GM23338 (cell line): ENCODE measurements at regions not wholly inside any gene's neighbourhood (a gene's known extent, or its start where the extent isn't known, plus 50 kb on each side); places are given as distances from the start of the nearest gene placed in this dataset.

Experiments used
- ATAC-seq: fragments of 200-7000 bp; cut with Tn5 transposase; 3 replicates; pipeline ENCODE4 v1.9.1; 2020
- DNase-seq: peaks from one replicate; pipeline ENCODE4 v3.0.0-alpha.2; 2015; ENCODE audit warnings: low spot score
- H2AFZ ChIP-seq: fragments of 200-600 bp; sonication (generic); 2 replicates; pipeline ENCODE4 v1.8.0; 2016; ENCODE audit warnings: antibody characterized with exemption, mild to moderate bottlenecking, moderate library complexity
- H3F3A ChIP-seq: fragments of 200-600 bp; sonication (generic); replicated peaks from 2 replicates; pipeline ENCODE4 v1.8.0; 2017; ENCODE audit warnings: antibody characterized with exemption, mixed run types, low read depth
- H3K27ac ChIP-seq: fragments of 200-600 bp; sonication (generic); 2 replicates; pipeline ENCODE4 v1.6.1; 2016; ENCODE audit warnings: low read depth
- H3K27me3 ChIP-seq: fragments of 200-600 bp; sonication (generic); 2 replicates; pipeline ENCODE4 v1.8.0; 2016; ENCODE audit warnings: mild to moderate bottlenecking, mixed run types, moderate library complexity; ENCODE audit not compliant: insufficient read depth
- H3K36me3 ChIP-seq: fragments of 200-600 bp; sonication (generic); 2 replicates; pipeline ENCODE4 v1.8.0; 2016; ENCODE audit warnings: mild to moderate bottlenecking; ENCODE audit not compliant: insufficient read depth
- H3K4me1 ChIP-seq: fragments of 200-600 bp; sonication (generic); 2 replicates; pipeline ENCODE4 v1.8.0; 2016; ENCODE audit warnings: mild to moderate bottlenecking, moderate library complexity; ENCODE audit not compliant: insufficient read depth
- H3K4me2 ChIP-seq: fragments of 200-600 bp; sonication (generic); 2 replicates; pipeline ENCODE4 v1.7.1; 2017; ENCODE audit warnings: mixed run types
- H3K4me3 ChIP-seq: fragments of 200-600 bp; sonication (generic); 2 replicates; pipeline ENCODE4 v1.6.1; 2016; ENCODE audit warnings: mixed run types
- H3K79me2 ChIP-seq: fragments of 200-600 bp; sonication (generic); replicated peaks from 2 replicates; pipeline ENCODE4 v1.8.0; 2017; ENCODE audit warnings: mild to moderate bottlenecking; ENCODE audit not compliant: insufficient read depth
- H3K9me2 ChIP-seq: fragments of 200-600 bp; sonication (generic); 2 replicates; pipeline ENCODE4 v1.8.0; 2017; ENCODE audit not compliant: insufficient read depth
- H4K20me1 ChIP-seq: fragments of 200-600 bp; sonication (generic); replicated peaks from 2 replicates; pipeline ENCODE4 v1.8.0; 2017; ENCODE audit warnings: mild to moderate bottlenecking; ENCODE audit not compliant: insufficient read depth
- H3K27ac Mint-ChIP-seq: 2 replicates; pipeline ENCODE4 v1.8.0; 2020; ENCODE audit warnings: inconsistent platforms, mild to moderate bottlenecking, moderate library complexity, mixed read lengths
- H3K27me3 Mint-ChIP-seq: 3 replicates; pipeline ENCODE4 v1.8.0; 2022; ENCODE audit warnings: low read depth, mild to moderate bottlenecking, moderate library complexity, mixed read lengths, inconsistent platforms; ENCODE audit not compliant: insufficient read depth, poor library complexity
- H3K36me3 Mint-ChIP-seq: 3 replicates; pipeline ENCODE4 v1.8.0; 2021; ENCODE audit warnings: low read depth, mild to moderate bottlenecking, inconsistent platforms, moderate library complexity, mixed read lengths
- H3K4me1 Mint-ChIP-seq: 3 replicates; pipeline ENCODE4 v1.8.0; 2020; ENCODE audit warnings: mild to moderate bottlenecking, inconsistent platforms, mixed read lengths
- H3K4me3 Mint-ChIP-seq: 3 replicates; pipeline ENCODE4 v1.8.0; 2021; ENCODE audit warnings: moderate library complexity, mild to moderate bottlenecking, inconsistent platforms, mixed read lengths
- H3K9me3 Mint-ChIP-seq: 3 replicates; pipeline ENCODE4 v1.8.0; 2020; ENCODE audit warnings: moderate library complexity, mild to moderate bottlenecking, inconsistent platforms, mixed read lengths
- EZH2phosphoT487 ChIP-seq: fragments of 200-600 bp; sonication (generic); IDR thresholded peaks from one replicate; pipeline ENCODE4 v1.8.1; 2018; ENCODE audit warnings: antibody characterized with exemption; ENCODE audit not compliant: unreplicated experiment
- JUNB ChIP-seq: IDR thresholded peaks from one replicate; pipeline ENCODE4 v1.6.1; 2016; ENCODE audit warnings: antibody characterized with exemption; ENCODE audit not compliant: unreplicated experiment
- POLR2AphosphoS5 ChIP-seq: IDR thresholded peaks from 2 replicates; pipeline ENCODE4 v1.6.1; 2016; ENCODE audit warnings: antibody characterized with exemption, low read depth
- ZNF331 ChIP-seq: fragments of 250-450 bp; sonication (Bioruptor Pico); IDR thresholded peaks from 2 replicates; pipeline ENCODE4 v1.5.0; 2020; ENCODE audit warnings: low read depth, mild to moderate bottlenecking, moderate library complexity
- ZNF462 ChIP-seq: fragments of 250-450 bp; sonication (Bioruptor Pico); IDR thresholded peaks from 2 replicates; pipeline ENCODE4 v1.5.0; 2020; ENCODE audit warnings: mild to moderate bottlenecking, moderate library complexity
- TF ChIP-seq, protein P1 (sequence below), 2 experiments: fragments of 200-600 bp in 1 of 2; sonication (generic) in 1 of 2; conservative IDR thresholded peaks; 2 replicates each; pipeline versions ENCODE4 v1.5.1 to v1.6.1; 2016 to 2017; ENCODE audit warnings: antibody characterized with exemption in 2 of 2, low read depth in 2 of 2, mild to moderate bottlenecking in 2 of 2, moderate library complexity in 1 of 2

GRCh38 chr2:175398848-175399247 is 217.3 kb upstream of the ATP5MC3 start:
- Histone ChIP-seq H2AFZ (no peak overlapping the region), H3K36me3 (no peaks in the 10 kb centered on the region), H3K27ac (no peak overlapping the region), H3K79me2 (no peaks in the 10 kb centered on the region), H3K9me2 (no peaks in the 10 kb centered on the region), H3K4me2 (no peak overlapping the region), H3K27me3 (no peaks in the 10 kb centered on the region), H4K20me1 (no peaks in the 10 kb centered on the region), H3K4me3 (no peak overlapping the region), H3F3A (no peaks in the 10 kb centered on the region), H3K4me1 (no peaks in the 10 kb centered on the region)
- TF ChIP-seq POLR2AphosphoS5: no peak
- TF ChIP-seq JUNB: no peak
- TF ChIP-seq, protein P1, sequence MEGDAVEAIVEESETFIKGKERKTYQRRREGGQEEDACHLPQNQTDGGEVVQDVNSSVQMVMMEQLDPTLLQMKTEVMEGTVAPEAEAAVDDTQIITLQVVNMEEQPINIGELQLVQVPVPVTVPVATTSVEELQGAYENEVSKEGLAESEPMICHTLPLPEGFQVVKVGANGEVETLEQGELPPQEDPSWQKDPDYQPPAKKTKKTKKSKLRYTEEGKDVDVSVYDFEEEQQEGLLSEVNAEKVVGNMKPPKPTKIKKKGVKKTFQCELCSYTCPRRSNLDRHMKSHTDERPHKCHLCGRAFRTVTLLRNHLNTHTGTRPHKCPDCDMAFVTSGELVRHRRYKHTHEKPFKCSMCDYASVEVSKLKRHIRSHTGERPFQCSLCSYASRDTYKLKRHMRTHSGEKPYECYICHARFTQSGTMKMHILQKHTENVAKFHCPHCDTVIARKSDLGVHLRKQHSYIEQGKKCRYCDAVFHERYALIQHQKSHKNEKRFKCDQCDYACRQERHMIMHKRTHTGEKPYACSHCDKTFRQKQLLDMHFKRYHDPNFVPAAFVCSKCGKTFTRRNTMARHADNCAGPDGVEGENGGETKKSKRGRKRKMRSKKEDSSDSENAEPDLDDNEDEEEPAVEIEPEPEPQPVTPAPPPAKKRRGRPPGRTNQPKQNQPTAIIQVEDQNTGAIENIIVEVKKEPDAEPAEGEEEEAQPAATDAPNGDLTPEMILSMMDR (conservative IDR thresholded peaks at IDR 0.05; ENCODE audit: low read depth in 2 of 2): no peak
- TF ChIP-seq ZNF462 (CRISPR knock-in tag): no peak
- TF ChIP-seq ZNF331 (CRISPR knock-in tag): no peak
- no peak for TF ChIP-seq EZH2phosphoT487
- no peak overlapping the region for H3K4me3 Mint-ChIP-seq
- no peaks in the 10 kb centered on the region for H3K4me1 Mint-ChIP-seq
- DNase-seq (no peak), ATAC-seq (no peak)
- H3K36me3 Mint-ChIP-seq: no peaks in the 10 kb centered on the region
- H3K27me3 Mint-ChIP-seq: peaks cover 1% of the 10 kb centered on the region
- H3K9me3 Mint-ChIP-seq: no peaks in the 10 kb centered on the region
- H3K27ac Mint-ChIP-seq: no peak overlapping the region
